LNCAP (cell line): ENCODE measurements at regions not wholly inside any gene's neighbourhood (a gene's known extent, or its start where the extent isn't known, plus 50 kb on each side); places are given as distances from the start of the nearest gene placed in this dataset.

Experiments
- TF ChIP-seq, protein P1 (sequence below): fragments of 450-650 bp; IDR thresholded peaks from 2 replicates; pipeline ENCODE4 v1.5.1; 2017; ENCODE audit warnings: mild to moderate bottlenecking

DNA sequence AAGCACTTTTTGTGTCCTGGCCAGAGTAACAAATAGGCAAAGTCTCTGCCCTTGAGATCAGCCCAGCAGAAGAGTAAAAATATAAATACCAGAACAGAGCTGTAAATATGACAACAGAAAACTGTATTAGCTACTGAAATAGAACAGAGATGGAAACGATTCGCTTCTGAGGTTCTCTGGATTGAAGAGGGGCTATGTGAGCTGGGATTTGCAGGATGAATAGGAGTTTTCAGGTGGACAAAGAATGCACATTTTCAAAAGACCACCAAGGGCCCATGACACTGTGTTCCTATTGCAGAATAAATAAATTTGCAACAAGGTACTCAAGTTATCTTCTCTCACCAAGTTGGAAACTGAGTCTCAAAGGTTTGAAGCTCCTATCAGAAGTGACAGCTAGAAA lies 176.6 kb downstream of the BCL11B start:
- TF ChIP-seq, protein P1, sequence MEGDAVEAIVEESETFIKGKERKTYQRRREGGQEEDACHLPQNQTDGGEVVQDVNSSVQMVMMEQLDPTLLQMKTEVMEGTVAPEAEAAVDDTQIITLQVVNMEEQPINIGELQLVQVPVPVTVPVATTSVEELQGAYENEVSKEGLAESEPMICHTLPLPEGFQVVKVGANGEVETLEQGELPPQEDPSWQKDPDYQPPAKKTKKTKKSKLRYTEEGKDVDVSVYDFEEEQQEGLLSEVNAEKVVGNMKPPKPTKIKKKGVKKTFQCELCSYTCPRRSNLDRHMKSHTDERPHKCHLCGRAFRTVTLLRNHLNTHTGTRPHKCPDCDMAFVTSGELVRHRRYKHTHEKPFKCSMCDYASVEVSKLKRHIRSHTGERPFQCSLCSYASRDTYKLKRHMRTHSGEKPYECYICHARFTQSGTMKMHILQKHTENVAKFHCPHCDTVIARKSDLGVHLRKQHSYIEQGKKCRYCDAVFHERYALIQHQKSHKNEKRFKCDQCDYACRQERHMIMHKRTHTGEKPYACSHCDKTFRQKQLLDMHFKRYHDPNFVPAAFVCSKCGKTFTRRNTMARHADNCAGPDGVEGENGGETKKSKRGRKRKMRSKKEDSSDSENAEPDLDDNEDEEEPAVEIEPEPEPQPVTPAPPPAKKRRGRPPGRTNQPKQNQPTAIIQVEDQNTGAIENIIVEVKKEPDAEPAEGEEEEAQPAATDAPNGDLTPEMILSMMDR, result no peak

DNA sequence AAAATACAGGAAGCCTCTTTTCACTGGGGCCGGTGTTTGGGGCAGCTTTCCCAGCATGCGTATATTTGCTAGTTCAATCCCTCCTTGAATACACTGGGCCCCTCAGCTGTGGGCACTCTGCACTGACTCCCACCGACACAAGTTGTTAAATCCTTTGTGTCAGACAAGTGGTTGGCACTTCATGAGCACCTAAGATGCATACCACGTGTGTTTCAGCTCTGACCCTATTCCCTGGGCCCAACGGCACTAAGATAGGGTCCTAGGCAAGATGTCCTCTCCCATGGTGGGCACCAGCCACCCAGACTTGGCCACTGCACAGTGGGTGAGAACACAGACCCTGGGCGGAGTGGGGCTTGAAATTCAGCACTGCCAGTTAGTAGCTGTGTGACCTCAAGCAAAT lies 173.8 kb downstream of the BCL11B start:
- TF ChIP-seq, protein P1, result no peak

DNA sequence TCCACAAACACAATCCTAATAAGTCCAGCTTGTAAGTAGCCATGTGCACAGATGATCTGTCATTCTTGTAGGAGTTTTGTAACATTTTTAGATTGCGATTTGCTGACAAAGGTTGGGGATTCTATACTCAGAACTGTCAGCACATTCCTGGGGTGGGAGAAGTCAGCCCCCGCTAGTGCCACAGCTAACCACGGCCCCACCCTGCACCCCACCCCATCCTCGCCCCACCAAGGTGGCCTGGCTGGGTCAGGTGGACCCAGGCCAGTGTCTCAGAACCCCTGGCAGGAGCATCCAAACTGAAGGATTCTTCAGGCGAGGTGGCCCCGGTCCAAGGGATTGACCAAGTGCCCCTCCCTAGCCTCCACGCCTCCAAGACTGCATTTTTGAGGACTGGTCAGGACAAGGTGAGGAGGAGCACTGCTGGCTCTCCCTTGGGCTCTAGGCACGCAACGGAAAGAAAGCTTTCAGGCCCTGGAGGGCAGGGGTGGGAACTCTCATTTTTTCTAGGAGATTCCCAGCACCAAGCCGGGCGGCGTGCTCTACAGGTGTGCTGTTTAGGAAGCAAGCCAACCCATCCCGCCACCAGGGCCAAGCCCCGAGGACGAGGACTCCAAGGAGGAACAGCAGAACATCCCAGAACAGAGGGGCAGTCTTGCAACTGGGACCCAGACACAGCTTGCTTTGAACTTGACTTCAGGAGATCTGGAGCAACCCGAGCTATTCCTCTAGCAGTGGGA lies 172.8 kb downstream of the BCL11B start:
- TF ChIP-seq, protein P1, result no peak

DNA sequence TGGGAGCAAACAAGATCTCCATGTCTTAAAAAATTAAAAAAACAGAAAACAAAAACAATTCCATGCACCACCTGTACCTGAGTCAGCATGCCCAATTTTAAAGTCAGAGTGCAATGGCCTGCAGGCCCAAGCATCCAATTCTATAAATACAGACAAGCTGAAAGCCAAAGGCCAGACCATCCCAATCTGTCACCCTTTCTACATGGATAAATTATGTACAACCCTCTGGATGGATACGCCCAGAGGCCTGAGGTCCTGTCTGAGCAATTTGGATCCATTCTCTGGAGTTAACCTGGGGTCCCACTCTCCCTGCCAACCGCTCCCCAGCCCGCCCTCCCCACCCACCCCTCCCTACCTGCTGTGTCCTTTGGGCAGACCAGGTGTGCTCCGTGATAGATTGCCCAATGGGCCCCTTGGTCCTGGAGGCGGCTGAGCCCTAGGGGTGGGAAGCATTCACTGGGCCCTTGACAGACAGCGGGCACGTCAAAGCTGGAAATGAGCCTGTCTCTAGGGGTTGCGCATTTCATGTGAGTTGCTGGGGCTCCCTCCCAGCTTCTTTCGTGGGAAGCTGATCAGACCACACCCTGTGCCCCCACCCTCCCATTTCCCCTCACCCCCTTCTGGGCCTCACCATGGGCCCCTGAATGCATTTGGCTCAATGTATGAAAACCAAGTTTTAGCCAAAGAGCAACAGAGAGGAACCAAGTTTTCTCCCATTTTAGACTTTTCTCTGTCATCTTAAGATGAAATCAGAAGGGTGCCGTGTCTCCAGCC lies 171.3 kb downstream of the BCL11B start:
- TF ChIP-seq, protein P1, result no peak

DNA sequence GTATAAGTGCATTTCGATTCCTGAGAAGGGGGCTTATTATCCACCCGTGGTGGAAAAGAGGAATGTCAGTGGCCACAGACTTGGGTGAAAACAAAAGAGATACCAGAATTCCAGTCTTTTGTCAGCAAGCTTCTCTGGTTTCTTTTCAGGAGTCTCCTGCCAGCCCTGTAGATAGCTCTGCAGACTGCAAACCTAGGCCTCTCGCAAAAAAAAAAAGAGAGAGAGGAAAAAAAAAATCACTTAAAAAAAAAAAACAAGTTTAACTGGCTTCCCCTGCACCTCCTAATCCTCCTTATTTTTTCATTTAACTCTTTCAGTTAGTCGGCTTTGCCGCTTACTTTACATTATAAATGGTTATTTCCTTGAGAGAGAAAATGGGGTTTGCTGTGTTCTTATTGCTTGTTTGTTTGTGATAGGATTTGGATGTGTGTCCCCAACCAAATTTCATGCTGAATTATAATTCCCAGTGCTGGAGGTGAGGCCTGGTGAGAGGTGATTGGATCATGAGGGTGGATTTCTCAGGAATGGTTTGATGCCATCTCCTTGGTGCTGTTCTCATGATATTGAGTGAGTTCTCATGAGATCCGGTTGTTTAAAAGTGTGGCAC lies 170.0 kb downstream of the BCL11B start:
- TF ChIP-seq, protein P1, result no peak

DNA sequence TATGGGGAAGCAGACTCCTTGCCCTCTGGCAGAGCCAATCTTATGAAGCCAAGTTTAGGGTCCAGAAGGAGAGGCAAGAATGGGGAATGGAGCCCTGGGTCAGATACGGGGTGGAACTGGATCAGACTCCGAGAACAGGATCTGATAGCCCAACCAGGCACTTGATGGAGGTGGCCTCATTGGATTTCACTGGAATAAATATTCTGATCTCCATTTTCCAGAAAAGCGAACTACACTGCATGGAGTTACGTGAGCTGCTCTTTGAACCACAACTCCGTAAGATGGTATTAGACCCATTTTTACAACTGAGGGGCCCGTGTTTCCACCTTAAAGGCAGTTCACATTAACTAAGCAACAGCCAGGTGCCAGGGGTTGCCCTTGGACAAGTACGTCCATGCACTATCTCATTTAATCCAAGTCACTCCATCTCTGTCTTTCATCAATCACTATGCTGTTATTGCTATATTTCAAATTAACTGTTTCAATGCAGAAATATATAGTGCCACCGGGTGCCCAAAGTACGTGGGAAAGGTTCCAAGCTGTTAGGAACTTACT lies 155.2 kb downstream of the BCL11B start:
- TF ChIP-seq, protein P1, result no peak

DNA sequence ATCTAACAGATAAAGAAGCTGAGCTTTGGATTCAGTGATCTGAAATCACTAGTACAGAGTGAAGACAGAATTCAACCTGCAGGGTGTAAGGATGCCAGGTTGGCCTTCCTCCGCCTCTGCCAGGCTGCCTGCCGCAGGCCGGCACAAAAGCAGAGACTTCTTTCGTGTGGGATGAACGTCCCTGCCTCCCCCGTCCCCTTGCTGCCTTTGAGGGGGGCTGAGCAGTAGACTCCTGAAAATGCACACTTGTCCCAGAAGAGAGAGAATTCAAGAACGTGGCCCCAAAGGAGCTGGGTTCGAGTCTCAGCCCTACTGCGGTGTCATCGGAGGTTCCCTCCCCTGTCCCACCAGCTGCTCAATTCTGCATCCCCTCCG lies 154.3 kb downstream of the BCL11B start:
- TF ChIP-seq, protein P1, result no peak
